Ovary (tissue), 7 donors: ENCODE measurements at regions not wholly inside any gene's neighbourhood (a gene's known extent, or its start where the extent isn't known, plus 50 kb on each side); places are given as distances from the start of the nearest gene placed in this dataset.

ENCODE experiments used
- DNase-seq, 5 donors: peaks; one replicate each; pipeline ENCODE4 v3.0.0-alpha.2; 2019 to 2020
- H3K27ac ChIP-seq, 2 donors: fragments of 200-600 bp; one replicate each; pipeline versions ENCODE4 v1.5.1 to v1.8.0; 2019 to 2022
- H3K27me3 ChIP-seq: fragments of 200-600 bp; one replicate; pipeline ENCODE4 v1.8.0; 2022
- H3K36me3 ChIP-seq: fragments of 200-600 bp; sonication (generic); one replicate; pipeline ENCODE4 v1.5.1; 2019
- H3K4me1 ChIP-seq: one replicate; pipeline ENCODE4 v1.8.1; 2013; ENCODE audit warnings: mild to moderate bottlenecking, moderate library complexity; ENCODE audit not compliant: insufficient read depth
- H3K4me3 ChIP-seq: fragments of 200-600 bp; sonication (generic); one replicate; pipeline ENCODE4 v1.5.1; 2017
- H3K9me3 ChIP-seq, 2 donors: fragments of 200-600 bp in 1 of 2; sonication (generic) in 1 of 2; one replicate each; pipeline versions ENCODE4 v1.5.1 to v1.8.1; 2013 to 2019; ENCODE audit warnings: mild to moderate bottlenecking in 1 of 2, moderate library complexity in 1 of 2
- CTCF ChIP-seq, 3 donors: fragments of 450-650 bp in 2 of 3; fragments of 200-600 bp in 1 of 3; IDR thresholded peaks; one replicate each; pipeline versions ENCODE4 v1.5.1 to v1.8.0; 2016 to 2022; ENCODE audit warnings: antibody characterized with exemption in 3 of 3, mild to moderate bottlenecking in 1 of 3
- EP300 ChIP-seq: sonication (generic); formaldehyde crosslinking; IDR thresholded peaks from one replicate; pipeline ENCODE4 v1.6.1; 2017; ENCODE audit warnings: antibody characterized with exemption
- POLR2A ChIP-seq: fragments of 450-650 bp; IDR thresholded peaks from one replicate; pipeline ENCODE4 v1.6.1; 2017; ENCODE audit warnings: antibody characterized with exemption, mild to moderate bottlenecking, moderate library complexity
- WGBS, 3 donors: extraction: QIAGEN DNeasy Blood & Tissue Kit in 1 of 3; methylation state at CpG; one replicate each; pipeline versions ENCODE4 v1.1.5 to v1.1.7; 2013 to 2017; 5-methylcytosine and 5-hydroxymethylcytosine counted together
- intact Hi-C, 4 donors: fragments of 100-400 bp; cut with DNase I; formaldehyde crosslinking; loops; one replicate each; pipeline versions ENCODE4 v1.11.0 to v1.15.1; 2022 to 2023
- donor health status: DM: no; HTN: no; CAD: no; lungs with moderate emphysema.
- donor health status: DM: no; HTN: no; CAD: no.
- donor health status: Bipolar disorder and iron deficiency.
- donor health status: DM: no; HTN: no; CAD: no.
- donor health status: DM: yes; HTN: yes; CAD: no.

- intact Hi-C loops: no loop called here
- 90 to 92% (median 91%) methylated on average over 30 of the region's 30 CpGs for WGBS, 3 donors
- no peaks in the 10 kb centered on the region for H3K4me1 ChIP-seq
- no peaks in the 10 kb centered on the region for H3K9me3 ChIP-seq
- no peak overlapping the region for H3K4me3 ChIP-seq
- H3K27me3 ChIP-seq: no peaks in the 10 kb centered on the region
- DNase-seq: peak in 2 of 5 donors; percentile 6 to 20
- H3K27ac ChIP-seq: no peak overlapping the region
- TF ChIP-seq POLR2A (no peak), CTCF (IDR thresholded peaks at IDR 0.05) (no peak), EP300 (no peak)
- H3K36me3 ChIP-seq: no peaks in the 10 kb centered on the region
Measured at GRCh38 chr6:170102582-170103481, 188.0 kb downstream of the DLL1 start.

- H3K27me3 ChIP-seq: no peaks in the 10 kb centered on the region
- H3K36me3 ChIP-seq: no peaks in the 10 kb centered on the region
- DNase-seq: peak in 2 of 5 donors; percentile 1 to 4
- no peak for TF ChIP-seq POLR2A
- TF ChIP-seq CTCF (IDR thresholded peaks at IDR 0.05): no peak
- TF ChIP-seq EP300: no peak
- no peaks in the 10 kb centered on the region for H3K9me3 ChIP-seq
- no peak overlapping the region for H3K27ac ChIP-seq
- no peak overlapping the region for H3K4me3 ChIP-seq
- WGBS, 3 donors: 87 to 89% (median 88%) methylated on average over 7 of the region's 7 CpGs
- no peaks in the 10 kb centered on the region for H3K4me1 ChIP-seq
- intact Hi-C loops: no loop called here
Measured at GRCh38 chr6:170102038-170102437, 188.8 kb downstream of the DLL1 start.

- H3K4me1 ChIP-seq: no peaks in the 10 kb centered on the region
- H3K36me3 ChIP-seq: no peaks in the 10 kb centered on the region
- no peaks in the 10 kb centered on the region for H3K27me3 ChIP-seq
- intact Hi-C loops: no loop called here
- DNase-seq: peak in 4 of 5 donors; percentile 4 to 19 (median 6)
- 89 to 92% (median 90%) methylated on average over 17 of the region's 17 CpGs for WGBS, 3 donors
- no peak overlapping the region for H3K4me3 ChIP-seq
- H3K9me3 ChIP-seq: no peaks in the 10 kb centered on the region
- no peak overlapping the region for H3K27ac ChIP-seq
- TF ChIP-seq POLR2A (no peak), CTCF (IDR thresholded peaks at IDR 0.05) (no peak), EP300 (no peak)
Measured at GRCh38 chr6:170101281-170102035, 189.4 kb downstream of the DLL1 start.

GRCh38 chr6:170100046-170100445 is 190.8 kb downstream of the DLL1 start:
- intact Hi-C loops: no loop called here
- 66 to 89% (median 79%) methylated on average over 8 of the region's 8 CpGs for WGBS, 3 donors
- no peaks in the 10 kb centered on the region for H3K4me1 ChIP-seq
- DNase-seq: peak in 3 of 5 donors; percentile 3 to 5 (median 3)
- no peaks in the 10 kb centered on the region for H3K9me3 ChIP-seq
- H3K27ac ChIP-seq: no peak overlapping the region
- H3K27me3 ChIP-seq: no peaks in the 10 kb centered on the region
- no peak overlapping the region for H3K4me3 ChIP-seq
- TF ChIP-seq EP300 (no peak), POLR2A (no peak), CTCF (IDR thresholded peaks at IDR 0.05) (no peak)
- H3K36me3 ChIP-seq: no peaks in the 10 kb centered on the region
